Endothelial cell of umbilical vein (primary cell): ENCODE measurements at regions not wholly inside any gene's neighbourhood (a gene's known extent, or its start where the extent isn't known, plus 50 kb on each side); places are given as distances from the start of the nearest gene placed in this dataset.

ENCODE experiments used
- BruUV-seq: library from RNA; stranded (reverse); fragments of 400-500 nt; replicated peaks from 2 replicates; lab custom pipeline; 2021; lab: Mats Ljungman, UMichigan
- CTCF ChIA-PET: fragments of 300-600, 350-600 bp; sonication (Branson Sonifier 250); formaldehyde crosslinking; loops from one replicate; lab custom pipeline; 2021; ENCODE audit warnings: antibody characterized with exemption, inconsistent platforms; lab: Charles Lee
- POLR2A ChIA-PET: fragments of 300-600, 350-600 bp; sonication (Branson Sonifier 250); formaldehyde crosslinking; loops from one replicate; lab custom pipeline; 2021; ENCODE audit warnings: antibody characterized with exemption, inconsistent platforms; lab: Charles Lee
- DNase-seq: peaks from one replicate; pipeline ENCODE4 v3.0.0-alpha.2; 2011; ENCODE audit warnings: low read depth, low spot score
- FAIRE-seq: peaks from 2 replicates; lab custom pipeline; 2011; peaks lifted over from hg19 to GRCh38; lab: Jason Lieb, UNC
- H2AFZ ChIP-seq: 2 replicates; pipeline ENCODE4 v1.6.0; 2012; ENCODE audit warnings: low read depth, low read length, control low read depth, inconsistent platforms
- H3K27ac ChIP-seq: 2 replicates; pipeline ENCODE4 v1.5.1; 2011; ENCODE audit warnings: low read depth, mild to moderate bottlenecking, control low read depth, low read length, moderate library complexity; ENCODE audit not compliant: insufficient read depth
- H3K27me3 ChIP-seq, 2 experiments: 2 replicates each; pipeline versions ENCODE4 v1.6.0 to v1.6.1; 2011; ENCODE audit warnings: low read length in 2 of 2, mixed read lengths in 1 of 2; ENCODE audit not compliant: control insufficient read depth in 2 of 2, insufficient read depth in 2 of 2
- H3K36me3 ChIP-seq, 2 experiments: 2 replicates in 1 of 2; 3 replicates in 1 of 2; pipeline ENCODE4 v1.5.1; 2011; ENCODE audit warnings: low read length in 2 of 2, mild to moderate bottlenecking in 1 of 2, moderate library complexity in 1 of 2; ENCODE audit not compliant: control insufficient read depth in 2 of 2, insufficient read depth in 2 of 2; ENCODE audit errors: extremely low read depth in 1 of 2
- H3K4me1 ChIP-seq: 3 replicates; pipeline ENCODE4 v1.5.1; 2011; ENCODE audit warnings: mild to moderate bottlenecking, low read length; ENCODE audit not compliant: control insufficient read depth, insufficient read depth; ENCODE audit errors: extremely low read depth
- H3K4me2 ChIP-seq: 2 replicates; pipeline ENCODE4 v1.6.1; 2011; ENCODE audit warnings: low read length, control low read depth, mixed read lengths; ENCODE audit not compliant: insufficient read depth
- H3K4me3 ChIP-seq, 3 experiments: fragments of 200-600 bp in 1 of 3; sonication (generic), shearing (Covaris generic) in 1 of 3; replicated peaks in 1 of 3; 2 replicates each; pipeline ENCODE4 v1.5.1; 2011 to 2016; ENCODE audit warnings: control low read depth in 3 of 3, low read length in 3 of 3, mild to moderate bottlenecking in 2 of 3, inconsistent platforms in 1 of 3, low read depth in 1 of 3, moderate library complexity in 1 of 3; ENCODE audit not compliant: insufficient read depth in 1 of 3
- H3K79me2 ChIP-seq: 2 replicates; pipeline ENCODE4 v1.6.0; 2012; ENCODE audit warnings: low read length, inconsistent platforms; ENCODE audit not compliant: control insufficient read depth, insufficient read depth
- H3K9ac ChIP-seq: replicated peaks from 2 replicates; pipeline ENCODE3; 2011; ENCODE audit warnings: low read length, control low read depth; ENCODE audit not compliant: insufficient read depth; ENCODE audit errors: extremely low read depth
- H3K9me1 ChIP-seq: replicated peaks from 3 replicates; pipeline ENCODE4 v1.6.0; 2011; ENCODE audit warnings: mild to moderate bottlenecking, low read length; ENCODE audit not compliant: control insufficient read depth, insufficient read depth; ENCODE audit errors: extremely low read depth
- H3K9me3 ChIP-seq: replicated peaks from 2 replicates; pipeline ENCODE4 v1.5.1; 2012; ENCODE audit warnings: low read length, inconsistent platforms; ENCODE audit not compliant: control insufficient read depth, insufficient read depth
- H4K20me1 ChIP-seq: replicated peaks from 2 replicates; pipeline ENCODE3; 2011; ENCODE audit warnings: mild to moderate bottlenecking, low read length; ENCODE audit not compliant: control insufficient read depth, insufficient read depth; ENCODE audit errors: extremely low read depth
- EZH2 ChIP-seq: IDR thresholded peaks from 2 replicates; pipeline ENCODE4 v1.6.1; 2012; ENCODE audit warnings: borderline replicate concordance, low read depth, mild to moderate bottlenecking, moderate library complexity, low read length, inconsistent platforms; ENCODE audit not compliant: severe bottlenecking
- FOS ChIP-seq: IDR thresholded peaks from 2 replicates; pipeline ENCODE4 v1.6.1; 2011; ENCODE audit warnings: mild to moderate bottlenecking, low read length, moderate library complexity, borderline replicate concordance; ENCODE audit not compliant: insufficient read depth
- GATA2 ChIP-seq: IDR thresholded peaks from 2 replicates; pipeline ENCODE4 v1.7.0; 2011; ENCODE audit warnings: low read depth, mild to moderate bottlenecking, moderate library complexity, mixed read lengths, low read length; ENCODE audit not compliant: insufficient read length, insufficient read depth
- JUN ChIP-seq: IDR thresholded peaks from 2 replicates; pipeline ENCODE4 v1.6.1; 2011; ENCODE audit warnings: borderline replicate concordance, low read depth; ENCODE audit not compliant: insufficient read length, insufficient read depth
- MYC ChIP-seq: IDR thresholded peaks from one replicate; pipeline ENCODE4 v1.6.1; 2011; ENCODE audit warnings: mild to moderate bottlenecking, low read depth, low read length
- POLR2A ChIP-seq: IDR thresholded peaks from 2 replicates; pipeline ENCODE4 v1.6.1; 2012; ENCODE audit warnings: low read depth, mild to moderate bottlenecking, control low read depth, low read length
- POLR2AphosphoS5 ChIP-seq: IDR thresholded peaks from 2 replicates; pipeline ENCODE4 v1.6.1; 2012; ENCODE audit warnings: low read depth, mild to moderate bottlenecking, control low read depth, low read length, moderate library complexity; ENCODE audit not compliant: insufficient read depth
- dilution Hi-C: fragments of 300-500 bp; cut with MboI; formaldehyde crosslinking; loops from one replicate; pipeline ENCODE4 v1.15.0; 2019; ENCODE audit warnings: low sequenced_read_pairs; ENCODE audit not compliant: extremely low pct_ligation_motif_present
- intact Hi-C: fragments of 100-400 bp; cut with micrococcal nuclease; formaldehyde crosslinking; loops from one replicate; pipeline ENCODE4 v1.10.0; 2022
- TF ChIP-seq, protein P1 (sequence below): IDR thresholded peaks from 2 replicates; pipeline ENCODE4 v1.6.1; 2011; ENCODE audit not compliant: insufficient read depth, insufficient read length
- TF ChIP-seq, protein P2 (sequence below), 2 donors: IDR thresholded peaks; 1 replicate in 1 of 2; 2 replicates in 1 of 2; pipeline ENCODE4 v1.5.1; 2011; ENCODE audit warnings: low read length in 2 of 2, mild to moderate bottlenecking in 2 of 2, moderate library complexity in 2 of 2, control low read depth in 1 of 2, inconsistent platforms in 1 of 2, low read depth in 1 of 2; ENCODE audit not compliant: insufficient read depth in 1 of 2; ENCODE audit errors: extremely low read depth in 1 of 2

DNA sequence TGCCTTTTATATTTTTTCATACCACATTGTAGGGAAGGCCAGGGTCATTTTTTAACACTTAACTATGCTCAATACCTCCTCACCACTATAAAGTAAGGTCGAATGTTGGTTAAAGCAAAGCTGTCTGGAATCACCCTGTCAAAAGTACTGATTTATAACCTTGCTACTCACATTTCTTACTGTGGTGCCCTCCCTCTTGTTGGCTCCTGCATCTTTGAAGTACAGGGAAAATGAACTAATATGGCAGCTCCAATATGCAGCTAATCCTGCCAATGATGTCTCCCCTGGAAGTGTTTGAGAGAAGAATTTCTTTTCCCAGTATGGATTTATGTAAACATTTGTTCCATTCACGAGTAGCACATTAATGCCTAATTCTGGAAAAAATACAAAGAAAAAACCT, 108.4 kb upstream of the RPS23 start:
- no peak overlapping the region for H3K9ac ChIP-seq
- H3K4me2 ChIP-seq: peak overlapping the region; percentile 32
- FAIRE-seq: no peak
- no peaks in the 10 kb centered on the region for H3K79me2 ChIP-seq
- POLR2A ChIA-PET: interaction anchor here (0.7 kb wide), 1 partner anchor 34 kb away, joined by 3 read pairs; no protein-coding TSS in a partner anchor
- no peak for DNase-seq
- TF ChIP-seq POLR2A: no peak
- TF ChIP-seq MYC: no peak
- TF ChIP-seq POLR2AphosphoS5: no peak
- TF ChIP-seq, protein P1, sequence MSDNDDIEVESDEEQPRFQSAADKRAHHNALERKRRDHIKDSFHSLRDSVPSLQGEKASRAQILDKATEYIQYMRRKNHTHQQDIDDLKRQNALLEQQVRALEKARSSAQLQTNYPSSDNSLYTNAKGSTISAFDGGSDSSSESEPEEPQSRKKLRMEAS: no peak
- TF ChIP-seq GATA2: no peak
- TF ChIP-seq FOS: no peak
- TF ChIP-seq, protein P2, sequence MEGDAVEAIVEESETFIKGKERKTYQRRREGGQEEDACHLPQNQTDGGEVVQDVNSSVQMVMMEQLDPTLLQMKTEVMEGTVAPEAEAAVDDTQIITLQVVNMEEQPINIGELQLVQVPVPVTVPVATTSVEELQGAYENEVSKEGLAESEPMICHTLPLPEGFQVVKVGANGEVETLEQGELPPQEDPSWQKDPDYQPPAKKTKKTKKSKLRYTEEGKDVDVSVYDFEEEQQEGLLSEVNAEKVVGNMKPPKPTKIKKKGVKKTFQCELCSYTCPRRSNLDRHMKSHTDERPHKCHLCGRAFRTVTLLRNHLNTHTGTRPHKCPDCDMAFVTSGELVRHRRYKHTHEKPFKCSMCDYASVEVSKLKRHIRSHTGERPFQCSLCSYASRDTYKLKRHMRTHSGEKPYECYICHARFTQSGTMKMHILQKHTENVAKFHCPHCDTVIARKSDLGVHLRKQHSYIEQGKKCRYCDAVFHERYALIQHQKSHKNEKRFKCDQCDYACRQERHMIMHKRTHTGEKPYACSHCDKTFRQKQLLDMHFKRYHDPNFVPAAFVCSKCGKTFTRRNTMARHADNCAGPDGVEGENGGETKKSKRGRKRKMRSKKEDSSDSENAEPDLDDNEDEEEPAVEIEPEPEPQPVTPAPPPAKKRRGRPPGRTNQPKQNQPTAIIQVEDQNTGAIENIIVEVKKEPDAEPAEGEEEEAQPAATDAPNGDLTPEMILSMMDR (IDR thresholded peaks at IDR 0.05; ENCODE audit: extremely low read depth in 1 of 2, insufficient read depth in 1 of 2, low read depth in 1 of 2, low read length in 2 of 2): no peak
- TF ChIP-seq EZH2: no peak
- no peak for TF ChIP-seq JUN
- H3K36me3 ChIP-seq: no peaks in the 10 kb centered on the region
- H3K4me3 ChIP-seq: no peak overlapping the region
- H3K27ac ChIP-seq: peak overlapping the region; percentile 59
- H3K9me3 ChIP-seq: no peaks in the 10 kb centered on the region
- dilution Hi-C loops (no loop called here), intact Hi-C loops (no loop called here)
- no peak overlapping the region for H2AFZ ChIP-seq
- TSS peak; percentile 66 for BruUV-seq
- H3K9me1 ChIP-seq: no peaks in the 10 kb centered on the region
- H3K27me3 ChIP-seq: no peaks in the 10 kb centered on the region
- CTCF ChIA-PET: interaction anchor here (0.9 to 1.8 kb wide), 4 partner anchors 11 to 109 kb away, joined by 3 to 14 read pairs (median 4); no protein-coding TSS in a partner anchor
- H4K20me1 ChIP-seq: no peaks in the 10 kb centered on the region
- H3K4me1 ChIP-seq: peaks cover 39% of the 10 kb centered on the region
